ENCODE measurements at regions not wholly inside any gene's neighbourhood (a gene's known extent, or its start where the extent isn't known, plus 50 kb on each side); places are given as distances from the start of the nearest gene placed in this dataset.
"Not testable (repeated sequence)": the region's sequence is repeated elsewhere in the genome, so short reads cannot be mapped to it uniquely, and the experiment has no call there.

DNA sequence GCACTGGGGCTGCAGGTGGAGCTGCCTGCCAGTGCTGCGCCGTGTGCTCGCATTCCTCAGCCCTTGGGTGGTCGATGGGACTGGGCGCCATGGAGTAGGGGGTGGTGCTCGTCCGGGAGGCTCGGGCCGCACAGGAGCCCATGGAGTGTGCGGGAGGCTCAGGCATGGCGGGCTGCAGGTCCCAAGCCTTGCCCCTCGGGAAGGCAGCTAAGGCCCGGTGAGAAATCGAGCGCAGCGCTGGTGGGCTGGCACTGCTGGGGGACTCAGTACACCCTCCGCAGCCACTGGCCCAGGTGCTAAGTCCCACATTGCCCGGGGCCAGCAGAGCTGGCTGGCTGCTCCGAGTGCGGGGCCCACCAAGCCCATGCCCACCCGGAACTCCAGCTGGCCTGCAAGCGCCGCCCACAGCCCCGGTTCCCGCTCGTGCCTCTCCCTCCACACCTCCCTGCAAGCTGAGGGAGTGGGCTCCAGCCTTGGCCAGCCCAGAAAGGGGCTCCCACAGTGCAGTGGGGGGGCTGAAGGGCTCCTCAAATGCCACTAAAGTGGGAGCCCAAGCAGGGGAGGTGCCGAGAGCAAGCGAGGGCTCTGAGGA is 467.8 kb downstream of the AMY1C start:
- TF ChIP-seq, protein P1, sequence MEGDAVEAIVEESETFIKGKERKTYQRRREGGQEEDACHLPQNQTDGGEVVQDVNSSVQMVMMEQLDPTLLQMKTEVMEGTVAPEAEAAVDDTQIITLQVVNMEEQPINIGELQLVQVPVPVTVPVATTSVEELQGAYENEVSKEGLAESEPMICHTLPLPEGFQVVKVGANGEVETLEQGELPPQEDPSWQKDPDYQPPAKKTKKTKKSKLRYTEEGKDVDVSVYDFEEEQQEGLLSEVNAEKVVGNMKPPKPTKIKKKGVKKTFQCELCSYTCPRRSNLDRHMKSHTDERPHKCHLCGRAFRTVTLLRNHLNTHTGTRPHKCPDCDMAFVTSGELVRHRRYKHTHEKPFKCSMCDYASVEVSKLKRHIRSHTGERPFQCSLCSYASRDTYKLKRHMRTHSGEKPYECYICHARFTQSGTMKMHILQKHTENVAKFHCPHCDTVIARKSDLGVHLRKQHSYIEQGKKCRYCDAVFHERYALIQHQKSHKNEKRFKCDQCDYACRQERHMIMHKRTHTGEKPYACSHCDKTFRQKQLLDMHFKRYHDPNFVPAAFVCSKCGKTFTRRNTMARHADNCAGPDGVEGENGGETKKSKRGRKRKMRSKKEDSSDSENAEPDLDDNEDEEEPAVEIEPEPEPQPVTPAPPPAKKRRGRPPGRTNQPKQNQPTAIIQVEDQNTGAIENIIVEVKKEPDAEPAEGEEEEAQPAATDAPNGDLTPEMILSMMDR (IDR thresholded peaks at IDR 0.05; ENCODE audit: low read depth, low read length): not testable (repeated sequence)
- TF ChIP-seq POLR2A (IDR thresholded peaks at IDR 0.05; ENCODE audit: extremely low read depth, insufficient read length): not testable (repeated sequence)
- TF ChIP-seq, protein P2, sequence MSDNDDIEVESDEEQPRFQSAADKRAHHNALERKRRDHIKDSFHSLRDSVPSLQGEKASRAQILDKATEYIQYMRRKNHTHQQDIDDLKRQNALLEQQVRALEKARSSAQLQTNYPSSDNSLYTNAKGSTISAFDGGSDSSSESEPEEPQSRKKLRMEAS (IDR thresholded peaks at IDR 0.05; ENCODE audit: low read depth, low read length): not testable (repeated sequence)
